OCI-LY7 (cell line): ENCODE measurements at regions not wholly inside any gene's neighbourhood (a gene's known extent, or its start where the extent isn't known, plus 50 kb on each side); places are given as distances from the start of the nearest gene placed in this dataset.

Source experiments
- EZH2phosphoT487 ChIP-seq: fragments of 200-600 bp; sonication (generic); IDR thresholded peaks from 2 replicates; pipeline ENCODE4 v1.6.1; 2018; ENCODE audit warnings: low read depth, borderline replicate concordance, mild to moderate bottlenecking, mixed run types, antibody characterized with exemption, low read length, moderate library complexity, mixed read lengths
- TF ChIP-seq, protein P1 (sequence below): fragments of 200-600 bp; sonication (generic); conservative IDR thresholded peaks from 2 replicates; pipeline ENCODE4 v1.5.1; 2014; ENCODE audit warnings: mild to moderate bottlenecking, antibody characterized with exemption, low read length, moderate library complexity, mixed read lengths

DNA sequence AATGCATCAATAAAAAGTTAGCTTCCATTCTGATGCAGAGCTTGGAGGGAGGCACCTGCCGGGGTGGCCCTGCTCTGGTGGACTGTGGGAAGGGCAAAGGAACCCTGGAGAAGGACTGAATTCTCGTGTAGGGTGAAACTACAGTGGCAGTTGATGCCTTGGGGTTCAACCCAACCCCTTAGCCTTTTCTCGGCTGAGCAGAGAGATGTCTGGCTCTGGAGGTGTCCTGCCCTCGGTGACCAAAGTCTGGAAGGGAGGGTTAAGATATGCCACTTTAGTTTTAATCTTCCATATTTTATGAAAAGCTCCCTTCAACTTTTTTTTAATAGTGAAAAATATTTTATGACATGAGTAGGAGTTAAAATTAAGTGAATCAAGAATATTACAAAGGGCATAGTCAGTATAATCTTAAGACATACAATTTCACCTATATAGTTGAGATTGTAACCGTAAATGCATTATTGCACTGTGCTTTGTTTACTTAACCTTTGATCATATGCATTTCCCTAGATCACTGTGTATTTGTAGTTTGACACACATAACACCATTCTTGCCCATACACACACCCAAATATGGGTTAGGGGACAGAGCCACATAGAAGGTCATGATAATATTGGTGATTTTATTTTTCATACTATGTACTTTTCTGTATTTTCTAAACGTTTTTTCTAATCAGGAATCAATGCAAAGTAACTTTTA, 179.6 kb downstream of the MCHR2 start:
- TF ChIP-seq, protein P1, sequence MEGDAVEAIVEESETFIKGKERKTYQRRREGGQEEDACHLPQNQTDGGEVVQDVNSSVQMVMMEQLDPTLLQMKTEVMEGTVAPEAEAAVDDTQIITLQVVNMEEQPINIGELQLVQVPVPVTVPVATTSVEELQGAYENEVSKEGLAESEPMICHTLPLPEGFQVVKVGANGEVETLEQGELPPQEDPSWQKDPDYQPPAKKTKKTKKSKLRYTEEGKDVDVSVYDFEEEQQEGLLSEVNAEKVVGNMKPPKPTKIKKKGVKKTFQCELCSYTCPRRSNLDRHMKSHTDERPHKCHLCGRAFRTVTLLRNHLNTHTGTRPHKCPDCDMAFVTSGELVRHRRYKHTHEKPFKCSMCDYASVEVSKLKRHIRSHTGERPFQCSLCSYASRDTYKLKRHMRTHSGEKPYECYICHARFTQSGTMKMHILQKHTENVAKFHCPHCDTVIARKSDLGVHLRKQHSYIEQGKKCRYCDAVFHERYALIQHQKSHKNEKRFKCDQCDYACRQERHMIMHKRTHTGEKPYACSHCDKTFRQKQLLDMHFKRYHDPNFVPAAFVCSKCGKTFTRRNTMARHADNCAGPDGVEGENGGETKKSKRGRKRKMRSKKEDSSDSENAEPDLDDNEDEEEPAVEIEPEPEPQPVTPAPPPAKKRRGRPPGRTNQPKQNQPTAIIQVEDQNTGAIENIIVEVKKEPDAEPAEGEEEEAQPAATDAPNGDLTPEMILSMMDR, result no peak
- TF ChIP-seq EZH2phosphoT487, result no peak
